ENCODE measurements at regions not wholly inside any gene's neighbourhood (a gene's known extent, or its start where the extent isn't known, plus 50 kb on each side); places are given as distances from the start of the nearest gene placed in this dataset.
"Not testable (repeated sequence)": the region's sequence is repeated elsewhere in the genome, so short reads cannot be mapped to it uniquely, and the experiment has no call there.

DNA sequence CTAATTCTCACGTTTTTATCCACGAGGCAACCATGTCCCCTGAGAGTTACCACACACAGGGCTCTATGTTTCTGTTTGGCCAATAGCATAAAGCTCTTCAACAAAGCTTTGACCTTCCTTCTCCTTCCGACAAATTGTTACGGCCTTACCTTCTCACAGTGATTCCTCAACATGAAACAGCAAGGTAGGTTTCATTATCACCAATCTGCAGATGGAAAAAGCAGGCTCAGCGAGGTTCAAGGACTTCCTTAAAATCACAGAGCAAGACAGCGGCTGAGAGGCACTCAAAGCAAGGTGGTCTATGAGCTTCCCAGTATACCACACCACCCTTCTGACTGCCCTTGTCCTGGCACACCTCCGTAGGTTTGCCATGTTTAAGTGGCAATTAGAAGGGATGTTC, 360.0 kb downstream of the CD83 start:
- Histone ChIP-seq H3K9me3 (no peaks in the 10 kb centered on the region), H3K27me3 (ENCODE audit: insufficient read depth) (no peaks in the 10 kb centered on the region), H3K4me3 (ENCODE audit: low read depth in 2 of 2, low read length in 1 of 2) (no peak overlapping the region), H3K4me1 (ENCODE audit: control insufficient read depth in 1 of 2, insufficient read depth in 2 of 2, low read depth in 1 of 2, low read length in 1 of 2) (no peaks in the 10 kb centered on the region), H3K9me2 (no peaks in the 10 kb centered on the region), H3F3A (replicated peaks; ENCODE audit: insufficient read depth) (no peaks in the 10 kb centered on the region), H3K79me2 (ENCODE audit: insufficient read depth) (no peaks in the 10 kb centered on the region), H2AFZ (ENCODE audit: low read depth) (no peak overlapping the region), H3K27ac (ENCODE audit: low read depth in 2 of 2, low read length in 1 of 2) (no peak overlapping the region), H3K9ac (no peak overlapping the region), H3K36me3 (replicated peaks in 1 of 2; ENCODE audit: control insufficient read depth in 1 of 2, insufficient read depth in 2 of 2, low read length in 1 of 2) (no peaks in the 10 kb centered on the region), H4K20me1 (ENCODE audit: insufficient read depth) (no peaks in the 10 kb centered on the region), H3K4me2 (no peak overlapping the region)
- 42% methylated on average over 7 of the region's 7 CpGs for WGBS (ENCODE audit: low lambda C conversion rate)
- no peak for TF ChIP-seq TCF12 (IDR thresholded peaks at IDR 0.05)
- TF ChIP-seq, protein P1, sequence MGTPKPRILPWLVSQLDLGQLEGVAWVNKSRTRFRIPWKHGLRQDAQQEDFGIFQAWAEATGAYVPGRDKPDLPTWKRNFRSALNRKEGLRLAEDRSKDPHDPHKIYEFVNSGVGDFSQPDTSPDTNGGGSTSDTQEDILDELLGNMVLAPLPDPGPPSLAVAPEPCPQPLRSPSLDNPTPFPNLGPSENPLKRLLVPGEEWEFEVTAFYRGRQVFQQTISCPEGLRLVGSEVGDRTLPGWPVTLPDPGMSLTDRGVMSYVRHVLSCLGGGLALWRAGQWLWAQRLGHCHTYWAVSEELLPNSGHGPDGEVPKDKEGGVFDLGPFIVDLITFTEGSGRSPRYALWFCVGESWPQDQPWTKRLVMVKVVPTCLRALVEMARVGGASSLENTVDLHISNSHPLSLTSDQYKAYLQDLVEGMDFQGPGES (IDR thresholded peaks at IDR 0.05; ENCODE audit: low read depth, low read length) = no peak
- DNase-seq = no peak
- ChIA-PET CTCF (no interaction called here), POLR2A (no interaction called here)

DNA sequence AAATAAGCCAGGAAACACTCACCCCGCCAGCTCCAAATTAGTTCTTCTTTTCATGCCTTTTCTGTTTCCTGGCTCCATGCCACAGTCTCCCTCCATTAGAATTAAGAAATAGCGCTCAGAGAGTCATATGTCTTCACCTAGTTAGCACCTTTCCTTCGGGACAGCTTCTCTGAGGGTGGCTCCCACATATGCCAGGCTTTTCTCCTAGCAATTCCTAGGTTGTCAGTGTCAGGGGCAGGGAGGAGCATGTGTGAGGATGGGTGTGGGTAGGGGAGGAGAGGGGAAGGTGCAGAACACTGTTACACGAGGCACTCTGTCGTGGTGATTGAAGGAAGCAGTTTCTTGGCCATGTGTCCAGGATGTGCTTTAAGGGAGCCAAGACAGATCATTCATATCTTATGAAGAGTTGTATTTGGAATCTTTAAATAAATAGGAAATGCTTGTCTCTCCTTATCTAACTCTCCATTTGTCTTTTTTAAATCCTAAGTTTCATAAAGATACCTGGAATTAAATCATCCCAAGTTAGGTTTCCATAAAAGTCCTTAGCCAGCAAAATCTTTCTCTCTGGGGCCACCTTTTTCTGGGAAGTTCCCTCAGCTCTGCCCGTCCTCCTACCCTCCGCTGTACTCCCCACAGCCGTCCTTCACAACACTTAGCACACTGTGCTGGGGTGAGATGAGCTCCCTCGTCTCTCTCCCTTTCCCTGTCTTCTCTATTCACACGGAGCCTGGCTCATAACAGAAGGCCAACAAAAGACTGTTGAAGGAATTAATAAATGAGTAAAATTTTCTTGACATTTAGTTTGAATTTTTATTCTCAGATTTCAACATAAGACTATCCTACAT, 361.0 kb downstream of the CD83 start:
- POLR2A ChIA-PET = no interaction called here

DNA sequence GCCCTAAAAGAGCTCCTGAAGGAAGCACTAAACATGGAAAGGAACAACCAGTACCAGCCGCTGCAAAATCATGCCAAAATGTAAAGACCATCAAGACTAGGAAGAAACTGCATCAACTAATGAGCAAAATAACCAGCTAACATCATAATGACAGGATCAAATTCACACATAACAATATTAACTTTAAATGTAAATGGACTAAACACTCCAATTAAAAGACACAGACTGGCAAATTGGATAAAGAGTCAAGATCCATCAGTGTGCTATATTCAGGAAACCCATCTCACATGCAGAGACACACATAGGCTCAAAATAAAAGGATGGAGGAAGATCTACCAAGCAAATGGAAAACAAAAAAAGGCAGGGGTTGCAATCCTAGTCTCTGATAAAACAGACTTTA, 364.4 kb downstream of the CD83 start:
- H3K9me3 ChIP-seq; H3K4me1 ChIP-seq (ENCODE audit: control insufficient read depth in 1 of 2, insufficient read depth in 2 of 2, low read depth in 1 of 2, low read length in 1 of 2); POLR2A ChIA-PET; H3K36me3 ChIP-seq (replicated peaks in 1 of 2; ENCODE audit: control insufficient read depth in 1 of 2, insufficient read depth in 2 of 2, low read length in 1 of 2); H2AFZ ChIP-seq (ENCODE audit: low read depth); H3K9ac ChIP-seq; H3K4me2 ChIP-seq; H3K4me3 ChIP-seq (ENCODE audit: low read depth in 2 of 2, low read length in 1 of 2); H3K79me2 ChIP-seq (ENCODE audit: insufficient read depth); CTCF ChIA-PET; H3K27me3 ChIP-seq (ENCODE audit: insufficient read depth); H3K9me2 ChIP-seq; DNase-seq; H3K27ac ChIP-seq (ENCODE audit: low read depth in 2 of 2, low read length in 1 of 2); H4K20me1 ChIP-seq (ENCODE audit: insufficient read depth); H3F3A ChIP-seq (replicated peaks; ENCODE audit: insufficient read depth): not testable (repeated sequence)
- whole genome bisulfite sequencing (ENCODE audit: low lambda C conversion rate) = no CpG with 5 or more reads among the region's 1 CpG

More for the DNA sequence above, 361.0 kb downstream of the CD83 start:
- Histone ChIP-seq H3F3A (replicated peaks; ENCODE audit: insufficient read depth) (no peaks in the 10 kb centered on the region), H3K9me3 (no peaks in the 10 kb centered on the region), H3K27me3 (ENCODE audit: insufficient read depth) (no peaks in the 10 kb centered on the region), H3K9ac (no peak overlapping the region), H3K79me2 (ENCODE audit: insufficient read depth) (no peaks in the 10 kb centered on the region), H3K4me1 (ENCODE audit: control insufficient read depth in 1 of 2, insufficient read depth in 2 of 2, low read depth in 1 of 2, low read length in 1 of 2) (no peaks in the 10 kb centered on the region), H3K9me2 (no peaks in the 10 kb centered on the region), H4K20me1 (ENCODE audit: insufficient read depth) (no peaks in the 10 kb centered on the region), H3K27ac (ENCODE audit: low read depth in 2 of 2, low read length in 1 of 2) (no peak overlapping the region), H3K36me3 (replicated peaks in 1 of 2; ENCODE audit: control insufficient read depth in 1 of 2, insufficient read depth in 2 of 2, low read length in 1 of 2) (no peaks in the 10 kb centered on the region), H3K4me3 (ENCODE audit: low read depth in 2 of 2, low read length in 1 of 2) (no peak overlapping the region), H3K4me2 (no peak overlapping the region), H2AFZ (ENCODE audit: low read depth) (no peak overlapping the region)
- no peak for DNase-seq
- TF ChIP-seq FOXM1 (IDR thresholded peaks at IDR 0.05; ENCODE audit: low read depth) (no peak), GABPA (IDR thresholded peaks at IDR 0.05; ENCODE audit: low read depth) (no peak), CHD2 (IDR thresholded peaks at IDR 0.05; ENCODE audit: low read length, partially characterized antibody) (no peak), FOXJ3 (CRISPR knock-in tag; IDR thresholded peaks at IDR 0.05) (no peak), MXI1 (IDR thresholded peaks at IDR 0.05; ENCODE audit: low read depth, low read length) (no peak), FOSL2 (IDR thresholded peaks at IDR 0.05; ENCODE audit: borderline replicate concordance, low read depth) (no peak), GATA2 (CRISPR knock-in tag; IDR thresholded peaks at IDR 0.05) (no peak), YY1 (IDR thresholded peaks at IDR 0.05; ENCODE audit: low read depth) (no peak), TEAD4 (IDR thresholded peaks at IDR 0.05; ENCODE audit: borderline replicate concordance, insufficient read depth) (no peak), SIN3A (IDR thresholded peaks at IDR 0.05; ENCODE audit: borderline replicate concordance, low read depth, low read length) (no peak), EP300 (IDR thresholded peaks at IDR 0.05; ENCODE audit: borderline replicate concordance in 1 of 2, low read depth in 1 of 2, low read length in 1 of 2) (no peak)
- TF ChIP-seq, protein P1 (IDR thresholded peaks at IDR 0.05; ENCODE audit: low read depth, low read length) = no peak
- TF ChIP-seq, protein P2, sequence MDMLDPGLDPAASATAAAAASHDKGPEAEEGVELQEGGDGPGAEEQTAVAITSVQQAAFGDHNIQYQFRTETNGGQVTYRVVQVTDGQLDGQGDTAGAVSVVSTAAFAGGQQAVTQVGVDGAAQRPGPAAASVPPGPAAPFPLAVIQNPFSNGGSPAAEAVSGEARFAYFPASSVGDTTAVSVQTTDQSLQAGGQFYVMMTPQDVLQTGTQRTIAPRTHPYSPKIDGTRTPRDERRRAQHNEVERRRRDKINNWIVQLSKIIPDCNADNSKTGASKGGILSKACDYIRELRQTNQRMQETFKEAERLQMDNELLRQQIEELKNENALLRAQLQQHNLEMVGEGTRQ (IDR thresholded peaks at IDR 0.05; ENCODE audit: borderline replicate concordance, low read depth, low read length) = no peak
- TF ChIP-seq, protein P3, sequence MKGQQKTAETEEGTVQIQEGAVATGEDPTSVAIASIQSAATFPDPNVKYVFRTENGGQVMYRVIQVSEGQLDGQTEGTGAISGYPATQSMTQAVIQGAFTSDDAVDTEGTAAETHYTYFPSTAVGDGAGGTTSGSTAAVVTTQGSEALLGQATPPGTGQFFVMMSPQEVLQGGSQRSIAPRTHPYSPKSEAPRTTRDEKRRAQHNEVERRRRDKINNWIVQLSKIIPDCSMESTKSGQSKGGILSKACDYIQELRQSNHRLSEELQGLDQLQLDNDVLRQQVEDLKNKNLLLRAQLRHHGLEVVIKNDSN (IDR thresholded peaks at IDR 0.05; ENCODE audit: borderline replicate concordance, low read depth) = no peak
- TF ChIP-seq, protein P4, sequence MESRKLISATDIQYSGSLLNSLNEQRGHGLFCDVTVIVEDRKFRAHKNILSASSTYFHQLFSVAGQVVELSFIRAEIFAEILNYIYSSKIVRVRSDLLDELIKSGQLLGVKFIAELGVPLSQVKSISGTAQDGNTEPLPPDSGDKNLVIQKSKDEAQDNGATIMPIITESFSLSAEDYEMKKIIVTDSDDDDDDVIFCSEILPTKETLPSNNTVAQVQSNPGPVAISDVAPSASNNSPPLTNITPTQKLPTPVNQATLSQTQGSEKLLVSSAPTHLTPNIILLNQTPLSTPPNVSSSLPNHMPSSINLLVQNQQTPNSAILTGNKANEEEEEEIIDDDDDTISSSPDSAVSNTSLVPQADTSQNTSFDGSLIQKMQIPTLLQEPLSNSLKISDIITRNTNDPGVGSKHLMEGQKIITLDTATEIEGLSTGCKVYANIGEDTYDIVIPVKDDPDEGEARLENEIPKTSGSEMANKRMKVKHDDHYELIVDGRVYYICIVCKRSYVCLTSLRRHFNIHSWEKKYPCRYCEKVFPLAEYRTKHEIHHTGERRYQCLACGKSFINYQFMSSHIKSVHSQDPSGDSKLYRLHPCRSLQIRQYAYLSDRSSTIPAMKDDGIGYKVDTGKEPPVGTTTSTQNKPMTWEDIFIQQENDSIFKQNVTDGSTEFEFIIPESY (IDR thresholded peaks at IDR 0.05; ENCODE audit: borderline replicate concordance, low read depth) = no peak
- CTCF ChIA-PET = no interaction called here
- WGBS (ENCODE audit: low lambda C conversion rate) = 36% methylated on average over 10 of the region's 10 CpGs

Measured in SK-N-SH (cell line).